GM18499 (cell line): ENCODE measurements at regions not wholly inside any gene's neighbourhood (a gene's known extent, or its start where the extent isn't known, plus 50 kb on each side); places are given as distances from the start of the nearest gene placed in this dataset.

Experiments
- ATAC-seq: cut with Tn5 transposase; IDR thresholded peaks from one replicate; pipeline ENCODE4 v1.9.1; 2021; ENCODE audit warnings: moderate number of reproducible peaks; ENCODE audit not compliant: insufficient read depth, unreplicated experiment

DNA sequence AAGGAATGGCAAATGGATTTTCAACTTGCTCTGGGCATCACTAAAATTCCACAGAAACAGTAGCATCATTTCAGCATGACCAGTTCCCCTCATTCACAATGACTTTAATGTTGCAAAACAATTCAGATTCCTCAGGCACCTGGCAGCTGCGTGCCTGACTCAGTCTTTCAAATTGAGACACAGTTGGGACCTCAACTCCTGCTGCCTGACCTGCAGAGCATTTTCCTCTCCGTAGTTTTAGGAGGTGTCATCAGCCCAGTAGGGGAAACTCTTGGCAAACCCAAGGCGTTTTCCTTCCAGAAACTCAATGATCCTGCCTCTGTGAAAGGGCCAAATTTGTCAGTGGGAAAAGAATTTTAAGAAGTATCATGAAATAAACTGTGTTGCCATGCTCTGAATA, 388.9 kb downstream of the SPRY1 start:
- ATAC-seq: no peak

GRCh38 chr4:123786163-123786915, 389.7 kb downstream of the SPRY1 start:
- ATAC-seq: no peak

- no peak for ATAC-seq
These were observed 390.3 kb downstream of the SPRY1 start for GRCh38 chr4:123786920-123787319.

DNA sequence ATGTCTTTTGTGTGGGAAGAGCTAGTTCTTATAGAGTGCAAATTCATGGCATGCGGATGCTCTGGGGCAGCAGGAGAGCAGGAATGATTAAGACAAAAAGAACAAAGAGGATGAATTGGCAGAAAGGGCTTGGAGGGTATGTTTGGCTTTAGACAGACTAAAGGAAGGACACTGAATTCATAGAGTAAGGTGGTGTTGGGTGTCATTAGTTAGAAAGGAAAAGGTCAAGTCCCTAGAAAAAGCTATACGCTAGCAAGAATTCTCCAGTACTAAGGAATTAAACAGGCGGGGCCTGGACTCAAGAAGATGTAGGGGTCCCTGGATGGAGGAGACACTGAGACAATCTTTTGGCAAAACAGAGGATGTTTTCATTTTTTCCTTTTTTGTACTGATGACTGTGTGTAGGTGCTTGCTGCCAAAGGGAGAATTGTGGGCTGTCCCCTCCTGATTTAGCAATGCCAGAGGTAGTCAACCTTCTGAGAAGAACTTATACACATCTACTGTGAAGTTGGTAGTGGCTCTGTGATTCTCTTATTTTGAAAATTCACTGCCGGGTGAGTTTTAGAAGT, 391.0 kb downstream of the SPRY1 start:
- ATAC-seq: no peak

GRCh38 chr4:123788577-123788976, 392.0 kb downstream of the SPRY1 start:
- ATAC-seq: no peak

DNA sequence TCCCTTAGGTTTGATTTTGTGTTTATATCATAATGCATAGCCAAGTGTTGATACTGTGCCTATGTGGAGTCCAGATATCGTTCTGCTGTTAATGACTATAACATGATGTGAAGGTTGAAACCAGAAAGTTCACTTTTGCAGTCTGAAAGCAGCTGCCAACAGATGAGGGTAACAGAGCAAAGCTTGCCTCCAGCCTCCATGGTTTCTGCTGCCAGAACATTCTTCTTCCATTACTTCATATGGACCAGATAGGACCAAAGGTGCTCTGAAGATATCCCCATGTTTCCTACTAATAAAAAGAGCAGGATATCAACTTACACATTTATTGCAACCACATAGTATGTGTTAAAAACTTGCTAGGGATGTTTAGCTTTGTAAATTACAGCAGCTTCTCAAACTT, 394.1 kb downstream of the SPRY1 start:
- no peak for ATAC-seq

GRCh38 chr4:123802082-123802645, 405.6 kb downstream of the SPRY1 start:
- no peak for ATAC-seq

DNA sequence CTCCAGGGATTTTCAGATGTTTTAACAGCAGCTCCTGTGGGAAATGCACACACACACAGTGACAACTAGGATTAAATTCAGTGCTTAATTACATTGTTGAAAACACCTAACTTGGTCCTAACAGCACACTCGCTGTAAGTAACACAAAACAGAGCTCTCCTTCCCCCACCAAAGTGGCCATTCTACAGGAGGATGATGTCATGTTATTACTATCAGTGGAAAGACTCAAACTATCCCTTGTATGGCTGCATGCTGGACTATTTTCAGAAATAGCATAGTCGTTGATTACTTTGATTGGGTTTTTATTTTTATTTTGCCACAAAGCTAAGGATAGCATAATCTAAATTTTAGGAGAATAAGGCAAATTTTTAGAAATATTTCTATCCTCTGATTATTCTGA, 406.3 kb downstream of the SPRY1 start:
- no peak for ATAC-seq

- no peak for ATAC-seq
These were observed 407.7 kb downstream of the SPRY1 start for GRCh38 chr4:123804196-123804721.

GRCh38 chr4:123806056-123806455, 409.5 kb downstream of the SPRY1 start:
- no peak for ATAC-seq

DNA sequence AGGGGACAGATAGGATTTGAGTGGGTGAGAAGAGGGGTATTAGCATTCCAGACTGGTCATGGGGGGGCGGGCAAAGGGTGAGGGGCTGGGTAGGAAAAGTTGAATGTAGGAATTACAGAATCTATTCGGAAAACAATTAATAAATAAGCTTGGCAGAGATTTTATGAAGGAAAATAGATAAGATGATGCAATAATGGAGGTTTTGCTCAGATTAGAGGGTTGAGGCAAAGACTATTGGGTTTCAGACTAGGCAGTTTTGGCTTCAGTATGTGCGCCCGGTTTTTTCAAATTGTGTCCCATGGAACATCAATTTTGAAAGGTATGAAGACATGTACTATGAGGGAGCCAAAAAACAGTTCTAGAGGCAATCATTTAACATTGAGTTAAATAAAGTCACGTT, 410.6 kb downstream of the SPRY1 start:
- no peak for ATAC-seq

DNA sequence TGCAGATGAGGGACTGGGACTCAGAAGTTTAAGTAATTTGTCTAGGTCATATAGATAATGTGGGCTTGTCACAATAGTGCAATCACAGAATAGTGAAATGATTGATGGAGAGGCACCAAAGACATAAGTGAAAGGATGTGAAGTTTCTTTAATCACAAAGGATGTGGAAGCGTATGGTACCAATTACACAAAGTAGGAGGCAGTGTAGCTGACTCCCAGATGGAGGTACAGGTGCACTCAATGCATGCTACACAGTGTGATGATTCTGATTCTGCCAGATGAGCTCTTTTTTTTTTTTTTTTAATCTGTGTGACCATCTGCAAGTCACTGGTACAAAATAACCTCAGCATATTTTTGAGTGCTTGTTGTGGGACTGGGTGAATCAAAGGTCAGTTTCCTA, 411.3 kb downstream of the SPRY1 start:
- ATAC-seq: no peak

GRCh38 chr4:123809864-123810263, 413.3 kb downstream of the SPRY1 start:
- ATAC-seq: no peak

- ATAC-seq: no peak
These were observed 415.4 kb downstream of the SPRY1 start for GRCh38 chr4:123812066-123812390.

DNA sequence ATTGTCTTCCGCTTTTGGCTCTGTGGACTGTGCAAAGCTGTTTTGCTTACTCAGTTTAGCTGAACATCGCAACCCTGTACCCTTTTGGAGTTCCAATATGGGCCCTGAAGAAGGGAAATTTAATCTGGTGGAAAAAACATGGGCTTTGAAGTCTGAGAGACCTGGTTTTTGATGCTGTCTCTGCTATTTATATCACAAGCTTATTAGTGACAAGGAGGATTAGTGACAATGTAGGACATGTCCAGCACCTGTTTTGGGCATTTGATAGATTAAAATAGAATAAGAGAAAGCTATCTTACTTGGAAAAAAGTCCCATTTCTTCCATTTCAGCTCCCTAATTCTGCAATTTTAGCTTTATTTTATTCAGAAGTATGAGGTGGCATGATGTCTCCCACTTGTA, 417.3 kb downstream of the SPRY1 start:
- ATAC-seq: no peak

DNA sequence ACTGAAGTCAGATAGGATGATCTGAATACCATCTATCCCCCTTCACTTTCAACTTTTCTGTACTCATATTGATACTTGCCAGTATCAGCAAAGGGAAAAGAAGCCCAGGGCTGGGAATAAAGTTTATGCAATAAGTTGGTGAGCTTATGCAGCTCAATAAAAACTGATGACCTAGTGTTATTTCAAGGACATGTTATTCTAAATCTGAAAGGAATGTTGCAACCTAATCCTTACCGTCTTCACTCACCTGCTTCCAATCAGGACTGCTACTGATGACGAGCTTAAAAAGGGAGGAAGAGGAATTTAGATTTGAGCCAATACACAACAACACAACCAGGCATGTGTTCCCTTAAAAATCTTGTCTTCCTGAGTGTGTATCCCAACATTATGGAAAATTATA, 419.9 kb downstream of the SPRY1 start:
- no peak for ATAC-seq

DNA sequence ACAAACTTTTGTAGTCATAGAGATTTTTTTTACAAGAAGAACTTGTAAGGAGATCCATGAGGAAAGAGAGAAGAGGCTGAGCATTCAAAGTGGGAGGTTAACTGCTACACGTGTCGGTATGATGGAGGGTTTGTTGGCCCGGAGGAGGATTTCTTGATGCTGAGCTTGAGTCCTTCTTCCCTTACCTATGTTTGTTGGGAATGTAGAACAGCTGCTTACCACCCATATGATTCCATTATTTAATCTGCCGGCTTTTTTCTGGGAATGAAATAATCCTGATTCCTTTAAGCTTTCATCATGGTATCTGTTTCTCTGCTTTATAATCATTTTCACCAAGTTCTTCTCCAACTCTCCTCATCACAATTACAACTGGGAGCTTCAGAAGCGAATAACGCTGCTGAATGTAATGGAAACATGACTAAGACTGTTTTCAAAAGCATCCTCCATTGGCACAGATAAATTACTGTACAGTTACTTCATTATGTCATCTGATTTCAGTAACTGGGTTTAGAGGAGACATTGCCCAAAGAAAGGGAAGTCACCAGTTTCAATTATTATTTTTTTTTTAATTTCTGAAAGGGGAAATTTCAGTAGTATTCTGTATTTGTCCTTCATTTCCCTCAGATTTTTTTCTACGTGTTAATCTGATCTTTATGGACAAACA, 420.6 kb downstream of the SPRY1 start:
- ATAC-seq: no peak

DNA sequence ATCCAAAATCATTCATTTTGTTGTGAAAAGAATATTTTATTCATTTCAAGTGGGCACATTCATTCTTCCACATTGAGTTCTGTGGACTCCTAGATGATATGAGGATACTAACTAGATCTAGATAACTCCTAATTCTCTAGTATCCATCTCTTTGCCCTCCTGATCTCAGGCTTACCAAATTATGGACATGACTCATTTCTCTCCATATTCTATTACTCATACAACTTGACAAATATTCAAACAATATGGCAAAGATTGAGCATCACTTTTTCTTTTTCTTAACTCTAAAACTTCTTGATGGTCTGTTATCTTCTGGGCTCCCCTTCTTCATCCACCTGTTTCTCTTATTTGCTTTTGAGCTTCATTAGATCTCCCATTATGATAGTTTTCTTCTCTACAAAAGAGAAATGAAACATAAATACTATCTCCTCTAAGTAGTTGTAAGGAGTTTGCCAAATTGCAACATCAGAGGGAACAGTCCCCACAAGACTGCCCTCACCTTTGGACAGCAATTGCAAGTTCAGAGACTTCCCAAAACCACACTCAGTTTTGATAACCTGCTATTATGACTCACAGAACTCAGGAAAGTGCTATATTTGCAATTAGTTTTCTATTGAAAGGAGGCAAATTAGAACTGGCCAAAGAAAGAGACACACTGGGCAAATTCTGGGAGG, 422.9 kb downstream of the SPRY1 start:
- ATAC-seq: no peak

DNA sequence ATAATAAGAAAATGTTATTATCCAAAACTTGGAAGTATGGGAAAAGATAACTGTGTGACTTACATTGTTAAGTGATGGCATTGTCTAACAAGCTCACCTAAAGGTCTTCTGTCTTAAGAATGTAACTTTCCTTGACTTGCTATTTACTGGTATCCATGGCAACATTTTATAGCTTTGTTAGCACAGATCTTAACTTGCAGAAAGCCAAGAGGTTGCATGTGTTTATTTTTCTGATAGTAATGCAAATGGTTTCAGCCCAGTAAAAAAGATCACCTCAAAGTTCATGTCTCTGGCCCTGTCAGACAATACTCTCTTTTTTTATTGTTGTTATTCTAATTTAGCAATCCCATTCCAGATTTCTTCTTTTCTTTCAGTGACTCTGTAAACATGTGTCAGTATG, 425.3 kb downstream of the SPRY1 start:
- ATAC-seq: no peak

DNA sequence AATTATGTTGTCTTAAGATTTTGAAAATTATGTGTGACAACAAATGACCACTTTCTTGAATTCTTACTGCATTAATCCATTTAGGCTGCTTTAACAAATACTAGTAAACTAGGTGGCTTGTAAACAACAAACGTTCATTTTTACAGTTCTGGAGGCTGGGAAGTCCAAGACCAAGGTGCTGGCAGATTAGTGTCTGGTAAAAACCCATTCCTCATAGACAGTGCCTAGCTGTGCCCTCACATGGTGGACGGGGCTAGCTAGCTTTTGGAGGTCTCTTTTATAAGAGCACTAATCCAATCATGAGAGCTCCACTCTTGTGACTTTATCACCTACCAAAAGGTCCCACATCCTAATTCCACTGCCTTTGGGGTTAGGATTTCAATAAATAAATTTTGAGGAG, 425.8 kb downstream of the SPRY1 start:
- ATAC-seq: no peak

DNA sequence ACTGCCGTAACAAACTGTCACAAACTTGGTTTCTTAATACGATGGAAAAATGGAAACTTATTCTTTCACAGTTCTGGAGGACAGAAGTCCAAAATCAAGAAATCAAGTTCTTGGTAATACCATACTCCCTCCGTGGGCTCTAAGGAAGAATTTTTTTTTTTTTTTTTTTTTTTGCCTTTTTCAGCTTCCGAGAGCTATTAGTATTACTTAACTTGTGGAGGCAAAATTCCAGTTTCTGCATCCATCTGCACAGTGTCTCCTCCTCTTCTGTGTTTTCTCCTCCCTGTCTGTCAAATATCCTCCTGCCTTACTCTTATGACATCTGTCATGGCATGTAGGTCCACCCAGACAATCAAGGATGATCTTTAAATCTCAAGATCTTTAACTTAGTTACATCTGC, 426.6 kb downstream of the SPRY1 start:
- no peak for ATAC-seq
